ENCODE measurements at regions not wholly inside any gene's neighbourhood (a gene's known extent, or its start where the extent isn't known, plus 50 kb on each side); places are given as distances from the start of the nearest gene placed in this dataset.

DNA sequence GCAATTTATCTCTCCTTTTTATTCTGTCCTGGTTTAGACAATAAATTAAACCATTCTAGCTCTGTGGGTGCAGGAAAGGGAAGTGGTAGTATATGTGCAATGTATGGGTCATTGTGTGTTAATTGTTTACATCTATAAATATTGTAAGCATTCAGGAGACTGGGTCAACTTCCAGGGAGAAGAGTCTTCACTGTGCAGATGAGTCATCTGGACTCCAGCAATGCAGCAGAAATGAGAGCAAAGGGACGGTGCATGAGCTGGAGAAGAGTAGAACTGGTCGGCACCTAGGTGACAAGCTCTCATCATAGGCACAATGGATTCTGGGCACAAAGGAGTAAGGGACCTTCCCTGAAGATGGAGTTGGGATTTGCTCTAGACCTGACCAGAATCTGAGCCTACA is 211.1 kb upstream of the DAAM1 start:
- no peaks in the 10 kb centered on the region for H4K20me1 ChIP-seq (ENCODE audit: control insufficient read depth, insufficient read depth, low read depth, low read length)
- H3K4me1 ChIP-seq (ENCODE audit: control insufficient read depth, low read length), result no peaks in the 10 kb centered on the region
- no peak overlapping the region for H3K4me2 ChIP-seq (ENCODE audit: low read length)
- no peaks in the 10 kb centered on the region for H3K79me2 ChIP-seq (ENCODE audit: control insufficient read depth, low read length)
- peaks cover 2% of the 10 kb centered on the region; the same call in 1 of the 2 replicates for H3K27me3 ChIP-seq (ENCODE audit: control insufficient read depth, low read length)
- no peaks in the 10 kb centered on the region for H3F3A ChIP-seq (ENCODE audit: control insufficient read depth, insufficient read depth)
- H3K27ac ChIP-seq (ENCODE audit: low read depth, low read length), result no peak overlapping the region
- H3K36me3 ChIP-seq (ENCODE audit: control insufficient read depth, low read length), result no peaks in the 10 kb centered on the region
- TF ChIP-seq, protein P1, sequence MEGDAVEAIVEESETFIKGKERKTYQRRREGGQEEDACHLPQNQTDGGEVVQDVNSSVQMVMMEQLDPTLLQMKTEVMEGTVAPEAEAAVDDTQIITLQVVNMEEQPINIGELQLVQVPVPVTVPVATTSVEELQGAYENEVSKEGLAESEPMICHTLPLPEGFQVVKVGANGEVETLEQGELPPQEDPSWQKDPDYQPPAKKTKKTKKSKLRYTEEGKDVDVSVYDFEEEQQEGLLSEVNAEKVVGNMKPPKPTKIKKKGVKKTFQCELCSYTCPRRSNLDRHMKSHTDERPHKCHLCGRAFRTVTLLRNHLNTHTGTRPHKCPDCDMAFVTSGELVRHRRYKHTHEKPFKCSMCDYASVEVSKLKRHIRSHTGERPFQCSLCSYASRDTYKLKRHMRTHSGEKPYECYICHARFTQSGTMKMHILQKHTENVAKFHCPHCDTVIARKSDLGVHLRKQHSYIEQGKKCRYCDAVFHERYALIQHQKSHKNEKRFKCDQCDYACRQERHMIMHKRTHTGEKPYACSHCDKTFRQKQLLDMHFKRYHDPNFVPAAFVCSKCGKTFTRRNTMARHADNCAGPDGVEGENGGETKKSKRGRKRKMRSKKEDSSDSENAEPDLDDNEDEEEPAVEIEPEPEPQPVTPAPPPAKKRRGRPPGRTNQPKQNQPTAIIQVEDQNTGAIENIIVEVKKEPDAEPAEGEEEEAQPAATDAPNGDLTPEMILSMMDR (IDR thresholded peaks at IDR 0.05; ENCODE audit: low read depth, low read length, poor library complexity, severe bottlenecking), result no peak
- TF ChIP-seq EZH2phosphoT487 (IDR thresholded peaks at IDR 0.05; ENCODE audit: borderline replicate concordance, low read length), result no peak
- no peak overlapping the region for H3K4me3 ChIP-seq (ENCODE audit: low read length)
- H3K9me3 ChIP-seq (ENCODE audit: control insufficient read depth, insufficient read depth, low read length), result no peaks in the 10 kb centered on the region
- H3K9me2 ChIP-seq (replicated peaks; ENCODE audit: control insufficient read depth, low read length), result no peaks in the 10 kb centered on the region

DNA sequence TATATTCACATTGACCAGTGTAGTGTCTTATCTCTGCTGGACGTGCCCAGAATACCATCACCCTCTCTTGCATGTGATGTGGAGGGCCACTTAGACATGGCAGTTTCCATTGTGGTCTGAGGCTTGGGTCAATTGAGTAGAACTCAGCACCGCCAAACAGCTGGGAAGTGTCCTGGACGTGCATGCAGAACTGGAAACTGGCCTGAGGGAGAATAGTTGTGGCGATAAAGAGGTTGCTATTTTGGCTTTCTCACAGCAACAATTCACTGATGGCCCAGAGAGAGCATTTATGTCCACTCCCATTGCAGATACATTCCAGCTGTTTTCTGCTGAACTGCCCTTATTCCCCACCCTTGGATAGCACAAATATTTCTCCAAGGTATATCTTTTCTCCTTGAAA is 210.1 kb upstream of the DAAM1 start:
- no peak overlapping the region for H3K4me3 ChIP-seq (ENCODE audit: low read length)
- no peak overlapping the region for H3K27ac ChIP-seq (ENCODE audit: low read depth, low read length)
- H3K36me3 ChIP-seq (ENCODE audit: control insufficient read depth, low read length), result no peaks in the 10 kb centered on the region
- H3K9me3 ChIP-seq (ENCODE audit: control insufficient read depth, insufficient read depth, low read length), result no peaks in the 10 kb centered on the region
- TF ChIP-seq, protein P1 (IDR thresholded peaks at IDR 0.05; ENCODE audit: low read depth, low read length, poor library complexity, severe bottlenecking), result no peak
- TF ChIP-seq EZH2phosphoT487 (IDR thresholded peaks at IDR 0.05; ENCODE audit: borderline replicate concordance, low read length), result no peak
- no peaks in the 10 kb centered on the region for H3K4me1 ChIP-seq (ENCODE audit: control insufficient read depth, low read length)
- H3F3A ChIP-seq (ENCODE audit: control insufficient read depth, insufficient read depth), result no peaks in the 10 kb centered on the region
- H3K27me3 ChIP-seq (ENCODE audit: control insufficient read depth, low read length), result peaks cover 2% of the 10 kb centered on the region; the same call in 1 of the 2 replicates
- no peaks in the 10 kb centered on the region for H4K20me1 ChIP-seq (ENCODE audit: control insufficient read depth, insufficient read depth, low read depth, low read length)
- H3K79me2 ChIP-seq (ENCODE audit: control insufficient read depth, low read length), result no peaks in the 10 kb centered on the region
- no peak overlapping the region for H3K4me2 ChIP-seq (ENCODE audit: low read length)
- H3K9me2 ChIP-seq (replicated peaks; ENCODE audit: control insufficient read depth, low read length), result no peaks in the 10 kb centered on the region

DNA sequence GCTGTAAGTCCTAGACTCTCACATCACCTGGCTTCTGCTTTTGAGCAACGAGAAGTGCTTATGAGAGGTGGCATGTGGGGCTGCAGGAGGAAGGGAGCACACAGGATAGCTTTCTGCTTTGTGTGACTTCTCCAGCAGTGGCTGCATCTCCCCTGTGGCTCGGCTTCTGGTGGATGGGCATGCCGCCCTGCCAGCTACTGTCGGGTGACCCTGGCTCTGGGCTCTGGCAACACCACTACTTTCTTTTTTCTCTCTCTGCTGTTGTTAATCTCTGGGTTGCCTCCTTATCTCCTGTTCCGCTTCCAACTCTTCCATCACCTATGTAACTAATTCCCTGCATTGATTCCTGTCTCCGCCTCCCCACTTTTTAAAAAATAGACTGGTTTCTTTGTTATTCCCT is 209.1 kb upstream of the DAAM1 start:
- Histone ChIP-seq H4K20me1 (ENCODE audit: control insufficient read depth, insufficient read depth, low read depth, low read length) (no peaks in the 10 kb centered on the region), H3K4me1 (ENCODE audit: control insufficient read depth, low read length) (no peaks in the 10 kb centered on the region), H3K79me2 (ENCODE audit: control insufficient read depth, low read length) (no peaks in the 10 kb centered on the region), H3K4me3 (ENCODE audit: low read length) (no peak overlapping the region), H3K27ac (ENCODE audit: low read depth, low read length) (no peak overlapping the region), H3K9me2 (replicated peaks; ENCODE audit: control insufficient read depth, low read length) (no peaks in the 10 kb centered on the region), H3F3A (ENCODE audit: control insufficient read depth, insufficient read depth) (no peaks in the 10 kb centered on the region), H3K36me3 (ENCODE audit: control insufficient read depth, low read length) (no peaks in the 10 kb centered on the region), H3K27me3 (ENCODE audit: control insufficient read depth, low read length) (peaks cover 2% of the 10 kb centered on the region; the same call in 1 of the 2 replicates), H3K9me3 (ENCODE audit: control insufficient read depth, insufficient read depth, low read length) (no peaks in the 10 kb centered on the region), H3K4me2 (ENCODE audit: low read length) (no peak overlapping the region)
- no peak for TF ChIP-seq EZH2phosphoT487 (IDR thresholded peaks at IDR 0.05; ENCODE audit: borderline replicate concordance, low read length)
- TF ChIP-seq, protein P1 (IDR thresholded peaks at IDR 0.05; ENCODE audit: low read depth, low read length, poor library complexity, severe bottlenecking), result no peak

All from DOHH2 (cell line).